ENCODE measurements at regions not wholly inside any gene's neighbourhood (a gene's known extent, or its start where the extent isn't known, plus 50 kb on each side); places are given as distances from the start of the nearest gene placed in this dataset.

- TF ChIP-seq, protein P1, sequence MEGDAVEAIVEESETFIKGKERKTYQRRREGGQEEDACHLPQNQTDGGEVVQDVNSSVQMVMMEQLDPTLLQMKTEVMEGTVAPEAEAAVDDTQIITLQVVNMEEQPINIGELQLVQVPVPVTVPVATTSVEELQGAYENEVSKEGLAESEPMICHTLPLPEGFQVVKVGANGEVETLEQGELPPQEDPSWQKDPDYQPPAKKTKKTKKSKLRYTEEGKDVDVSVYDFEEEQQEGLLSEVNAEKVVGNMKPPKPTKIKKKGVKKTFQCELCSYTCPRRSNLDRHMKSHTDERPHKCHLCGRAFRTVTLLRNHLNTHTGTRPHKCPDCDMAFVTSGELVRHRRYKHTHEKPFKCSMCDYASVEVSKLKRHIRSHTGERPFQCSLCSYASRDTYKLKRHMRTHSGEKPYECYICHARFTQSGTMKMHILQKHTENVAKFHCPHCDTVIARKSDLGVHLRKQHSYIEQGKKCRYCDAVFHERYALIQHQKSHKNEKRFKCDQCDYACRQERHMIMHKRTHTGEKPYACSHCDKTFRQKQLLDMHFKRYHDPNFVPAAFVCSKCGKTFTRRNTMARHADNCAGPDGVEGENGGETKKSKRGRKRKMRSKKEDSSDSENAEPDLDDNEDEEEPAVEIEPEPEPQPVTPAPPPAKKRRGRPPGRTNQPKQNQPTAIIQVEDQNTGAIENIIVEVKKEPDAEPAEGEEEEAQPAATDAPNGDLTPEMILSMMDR (IDR thresholded peaks at IDR 0.05), result no peak
- no peak for TF ChIP-seq EP300 (IDR thresholded peaks at IDR 0.05)
Measured at GRCh38 chr5:35438786-35439185, 178.9 kb upstream of the SPEF2 start.

All from tibial nerve (tissue), 4 donors.